ENCODE measurements at regions not wholly inside any gene's neighbourhood (a gene's known extent, or its start where the extent isn't known, plus 50 kb on each side); places are given as distances from the start of the nearest gene placed in this dataset.

DNA sequence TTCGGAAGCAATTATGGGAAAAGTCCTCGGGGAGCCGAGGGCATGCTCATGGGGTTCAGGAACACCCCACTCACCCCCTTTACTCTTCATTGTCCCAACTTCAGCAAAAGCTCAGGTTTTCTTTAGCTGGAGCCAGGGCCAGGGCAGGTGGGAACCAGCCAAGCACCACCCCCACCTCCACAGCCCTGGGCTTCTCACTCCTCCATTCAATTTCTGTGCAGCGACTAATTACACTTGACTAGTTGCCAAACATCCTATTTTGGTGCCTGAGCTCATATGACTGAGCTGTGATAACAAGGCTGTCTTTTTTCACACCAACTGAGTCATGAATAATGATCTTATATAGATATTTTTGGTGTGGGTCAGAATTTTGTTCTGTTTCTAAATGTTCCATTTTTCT, 257.2 kb upstream of the AJAP1 start:
- Histone ChIP-seq H3K27ac (ENCODE audit: low read length) (no peak overlapping the region), H3K9me3 (ENCODE audit: insufficient read depth, low read length) (no peaks in the 10 kb centered on the region), H3K4me2 (ENCODE audit: low read length) (no peak overlapping the region), H3K9ac (ENCODE audit: low read length) (no peak overlapping the region), H3K79me2 (ENCODE audit: low read length) (no peaks in the 10 kb centered on the region), H3K4me1 (ENCODE audit: low read length) (peaks cover 7% of the 10 kb centered on the region), H3K36me3 (replicated peaks; ENCODE audit: low read depth, low read length) (no peaks in the 10 kb centered on the region), H4K20me1 (ENCODE audit: insufficient read depth, low read length) (no peaks in the 10 kb centered on the region), H2AFZ (ENCODE audit: low read depth, low read length) (no peak overlapping the region), H3K4me3 (ENCODE audit: low read length) (no peak overlapping the region), H3K27me3 (ENCODE audit: low read depth, low read length) (no peaks in the 10 kb centered on the region)
- no peak for TF ChIP-seq EZH2phosphoT487 (IDR thresholded peaks at IDR 0.05; ENCODE audit: low read depth)
- no peak for TF ChIP-seq CTCF (IDR thresholded peaks at IDR 0.05; ENCODE audit: low read depth, low read length)

DNA sequence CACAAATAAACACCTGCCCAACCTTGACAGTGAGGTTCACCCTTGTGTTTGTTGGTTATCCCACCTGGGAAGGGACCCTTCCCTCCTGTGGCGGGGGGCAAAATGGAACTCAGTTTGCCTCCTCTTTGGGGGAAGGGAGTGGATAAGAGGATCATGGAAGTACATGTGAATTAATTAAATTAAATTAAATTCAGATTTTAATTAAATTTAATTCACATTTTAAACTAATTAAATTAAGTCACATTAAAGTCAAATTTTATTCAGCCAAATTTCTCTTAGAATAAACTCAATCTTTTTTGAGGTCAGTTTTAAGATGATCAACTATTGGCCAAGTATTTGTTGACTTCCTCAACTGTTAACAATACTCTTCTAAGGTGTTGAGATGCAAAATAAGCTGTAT, 252.4 kb upstream of the AJAP1 start:
- Histone ChIP-seq H3K27me3 (ENCODE audit: low read depth, low read length) (no peaks in the 10 kb centered on the region), H4K20me1 (ENCODE audit: insufficient read depth, low read length) (no peaks in the 10 kb centered on the region), H3K27ac (ENCODE audit: low read length) (no peak overlapping the region), H3K4me3 (ENCODE audit: low read length) (no peak overlapping the region), H3K9ac (ENCODE audit: low read length) (no peak overlapping the region), H3K9me3 (ENCODE audit: insufficient read depth, low read length) (no peaks in the 10 kb centered on the region), H2AFZ (ENCODE audit: low read depth, low read length) (no peak overlapping the region), H3K79me2 (ENCODE audit: low read length) (no peaks in the 10 kb centered on the region), H3K4me2 (ENCODE audit: low read length) (no peak overlapping the region), H3K36me3 (replicated peaks; ENCODE audit: low read depth, low read length) (no peaks in the 10 kb centered on the region), H3K4me1 (ENCODE audit: low read length) (no peaks in the 10 kb centered on the region)
- TF ChIP-seq CTCF (IDR thresholded peaks at IDR 0.05; ENCODE audit: low read depth, low read length) (no peak), EZH2phosphoT487 (IDR thresholded peaks at IDR 0.05; ENCODE audit: low read depth) (no peak)

GRCh38 chr1:4404854-4405590, 249.4 kb upstream of the AJAP1 start:
- TF ChIP-seq CTCF (IDR thresholded peaks at IDR 0.05; ENCODE audit: low read depth, low read length), result no peak
- TF ChIP-seq EZH2phosphoT487 (IDR thresholded peaks at IDR 0.05; ENCODE audit: low read depth), result no peak
- Histone ChIP-seq H3K79me2 (ENCODE audit: low read length) (no peaks in the 10 kb centered on the region), H3K9me3 (ENCODE audit: insufficient read depth, low read length) (no peaks in the 10 kb centered on the region), H3K4me2 (ENCODE audit: low read length) (no peak overlapping the region), H4K20me1 (ENCODE audit: insufficient read depth, low read length) (no peaks in the 10 kb centered on the region), H3K4me3 (ENCODE audit: low read length) (no peak overlapping the region), H3K36me3 (replicated peaks; ENCODE audit: low read depth, low read length) (no peaks in the 10 kb centered on the region), H3K9ac (ENCODE audit: low read length) (no peak overlapping the region), H2AFZ (ENCODE audit: low read depth, low read length) (no peak overlapping the region), H3K4me1 (ENCODE audit: low read length) (no peaks in the 10 kb centered on the region), H3K27ac (ENCODE audit: low read length) (no peak overlapping the region), H3K27me3 (ENCODE audit: low read depth, low read length) (no peaks in the 10 kb centered on the region)

DNA sequence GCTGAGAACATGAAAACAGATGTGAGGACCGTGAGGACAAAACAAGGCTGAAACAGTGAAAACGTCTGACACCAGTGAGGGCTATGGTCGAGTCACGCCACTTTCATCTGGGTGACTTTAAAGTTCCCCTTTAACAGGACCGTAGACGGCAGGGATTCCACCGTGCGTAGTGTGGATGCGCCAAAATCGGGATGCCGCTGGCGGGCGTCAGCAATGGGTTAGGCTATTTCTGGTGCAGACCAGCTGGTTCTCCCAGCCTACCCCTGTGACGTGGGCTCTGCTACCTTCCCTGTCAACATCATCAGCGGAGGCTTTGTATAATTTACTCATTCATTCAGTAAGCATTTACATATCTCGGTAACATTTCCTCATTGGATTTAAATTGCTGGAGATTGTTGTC, 246.6 kb upstream of the AJAP1 start:
- Histone ChIP-seq H3K4me1 (ENCODE audit: low read length) (no peaks in the 10 kb centered on the region), H3K9me3 (ENCODE audit: insufficient read depth, low read length) (no peaks in the 10 kb centered on the region), H3K4me2 (ENCODE audit: low read length) (no peak overlapping the region), H3K27ac (ENCODE audit: low read length) (no peak overlapping the region), H3K36me3 (replicated peaks; ENCODE audit: low read depth, low read length) (no peaks in the 10 kb centered on the region), H3K4me3 (ENCODE audit: low read length) (no peak overlapping the region), H3K79me2 (ENCODE audit: low read length) (no peaks in the 10 kb centered on the region), H3K9ac (ENCODE audit: low read length) (no peak overlapping the region), H3K27me3 (ENCODE audit: low read depth, low read length) (no peaks in the 10 kb centered on the region), H2AFZ (ENCODE audit: low read depth, low read length) (no peak overlapping the region), H4K20me1 (ENCODE audit: insufficient read depth, low read length) (no peaks in the 10 kb centered on the region)
- no peak for TF ChIP-seq CTCF (IDR thresholded peaks at IDR 0.05; ENCODE audit: low read depth, low read length)
- TF ChIP-seq EZH2phosphoT487 (IDR thresholded peaks at IDR 0.05; ENCODE audit: low read depth), result no peak
